ENCODE measurements at regions not wholly inside any gene's neighbourhood (a gene's known extent, or its start where the extent isn't known, plus 50 kb on each side); places are given as distances from the start of the nearest gene placed in this dataset.

GRCh38 chr15:34656005-34656796 lies 72.8 kb upstream of the GOLGA8B start:
- no peaks in the 10 kb centered on the region for H3K9me2 ChIP-seq (ENCODE audit: insufficient read depth)
- intact Hi-C loops (cut with micrococcal nuclease; ENCODE audit: unreplicated experiment) = no loop called here
- DNase-seq = no peak
- no peaks in the 10 kb centered on the region for H3K4me1 ChIP-seq (replicated peaks; ENCODE audit: insufficient read depth)
- no peak overlapping the region for H3K4me3 ChIP-seq
- H3K9me3 ChIP-seq (ENCODE audit: insufficient read depth, low read depth) = no peaks in the 10 kb centered on the region
- H3K27me3 ChIP-seq (ENCODE audit: insufficient read depth, low read depth) = peaks cover 4% of the 10 kb centered on the region; the same call in 1 of the 2 replicates
- no peak overlapping the region for H2AFZ ChIP-seq
- no peaks in the 10 kb centered on the region for H3F3A ChIP-seq (ENCODE audit: insufficient read depth, low read depth)
- no peaks in the 10 kb centered on the region for H3K36me3 ChIP-seq (ENCODE audit: low read depth)
- ChIA-PET CTCF (no interaction called here), POLR2A (ENCODE audit: unreplicated experiment) (no interaction called here)
- no peaks in the 10 kb centered on the region for H4K20me1 ChIP-seq (ENCODE audit: insufficient read depth)
- no peak overlapping the region for H3K4me2 ChIP-seq
- H3K27ac ChIP-seq = no peak overlapping the region
- no TSS peak for BruUV-seq (replicated peaks)
- TF ChIP-seq EZH2 (IDR thresholded peaks at IDR 0.05; ENCODE audit: low read depth) (no peak), CTCF (conservative IDR thresholded peaks at IDR 0.05) (no peak)
- H3K79me2 ChIP-seq (ENCODE audit: low read depth) = no peaks in the 10 kb centered on the region

GRCh38 chr15:34655326-34655725 lies 71.9 kb upstream of the GOLGA8B start:
- Histone ChIP-seq H2AFZ (no peak overlapping the region), H3K36me3 (ENCODE audit: low read depth) (no peaks in the 10 kb centered on the region), H3K4me3 (no peak overlapping the region), H3K9me3 (ENCODE audit: insufficient read depth, low read depth) (no peaks in the 10 kb centered on the region), H3K4me1 (replicated peaks; ENCODE audit: insufficient read depth) (no peaks in the 10 kb centered on the region), H3K27me3 (ENCODE audit: insufficient read depth, low read depth) (peaks cover 4% of the 10 kb centered on the region; the same call in 1 of the 2 replicates), H3K79me2 (ENCODE audit: low read depth) (no peaks in the 10 kb centered on the region), H3K27ac (no peak overlapping the region), H4K20me1 (ENCODE audit: insufficient read depth) (no peaks in the 10 kb centered on the region), H3K4me2 (no peak overlapping the region), H3F3A (ENCODE audit: insufficient read depth, low read depth) (no peaks in the 10 kb centered on the region), H3K9me2 (ENCODE audit: insufficient read depth) (no peaks in the 10 kb centered on the region)
- TF ChIP-seq EZH2 (IDR thresholded peaks at IDR 0.05; ENCODE audit: low read depth) (no peak), CTCF (conservative IDR thresholded peaks at IDR 0.05) (no peak)
- intact Hi-C loops (cut with micrococcal nuclease; ENCODE audit: unreplicated experiment) = no loop called here
- no peak for DNase-seq
- CTCF ChIA-PET = no interaction called here
- no TSS peak for BruUV-seq (replicated peaks)
- POLR2A ChIA-PET (ENCODE audit: unreplicated experiment) = no interaction called here

GRCh38 chr15:34654625-34655024 lies 71.2 kb upstream of the GOLGA8B start:
- no TSS peak for BruUV-seq (replicated peaks)
- CTCF ChIA-PET = no interaction called here

More at GRCh38 chr15:34654625-34655024, 71.2 kb upstream of the GOLGA8B start:
- H3K27ac ChIP-seq = no peak overlapping the region
- H4K20me1 ChIP-seq (ENCODE audit: insufficient read depth) = no peaks in the 10 kb centered on the region
- H3K4me3 ChIP-seq = no peak overlapping the region
- H3K9me3 ChIP-seq (ENCODE audit: insufficient read depth, low read depth) = no peaks in the 10 kb centered on the region
- H3K4me2 ChIP-seq = no peak overlapping the region
- no peak overlapping the region for H2AFZ ChIP-seq
- peaks cover 4% of the 10 kb centered on the region; the same call in 1 of the 2 replicates for H3K27me3 ChIP-seq (ENCODE audit: insufficient read depth, low read depth)
- no peak for DNase-seq
- no peaks in the 10 kb centered on the region for H3K9me2 ChIP-seq (ENCODE audit: insufficient read depth)
- H3F3A ChIP-seq (ENCODE audit: insufficient read depth, low read depth) = no peaks in the 10 kb centered on the region
- H3K79me2 ChIP-seq (ENCODE audit: low read depth) = no peaks in the 10 kb centered on the region
- POLR2A ChIA-PET (ENCODE audit: unreplicated experiment) = no interaction called here
- TF ChIP-seq EZH2 (IDR thresholded peaks at IDR 0.05; ENCODE audit: low read depth) (no peak), CTCF (conservative IDR thresholded peaks at IDR 0.05) (no peak)
- H3K4me1 ChIP-seq (replicated peaks; ENCODE audit: insufficient read depth) = no peaks in the 10 kb centered on the region
- intact Hi-C loops (cut with micrococcal nuclease; ENCODE audit: unreplicated experiment) = no loop called here
- no peaks in the 10 kb centered on the region for H3K36me3 ChIP-seq (ENCODE audit: low read depth)

Data from PC-9 (cell line).